GM21390 (cell line): ENCODE measurements at regions not wholly inside any gene's neighbourhood (a gene's known extent, or its start where the extent isn't known, plus 50 kb on each side); places are given as distances from the start of the nearest gene placed in this dataset.

Experiments
- ATAC-seq: cut with Tn5 transposase; IDR thresholded peaks from one replicate; pipeline ENCODE4 v1.9.1; 2021; ENCODE audit not compliant: unreplicated experiment

GRCh38 chr7:17512181-17512675 lies 213.8 kb downstream of the AHR start:
- ATAC-seq = no peak

- ATAC-seq = no peak
Measured at GRCh38 chr7:17516771-17517170, 218.3 kb downstream of the AHR start.

- no peak for ATAC-seq
Measured at GRCh38 chr7:17520941-17521340, 222.5 kb downstream of the AHR start.

- no peak for ATAC-seq
Measured at GRCh38 chr7:17521437-17521836, 223.0 kb downstream of the AHR start.

- no peak for ATAC-seq
Measured at GRCh38 chr7:17523813-17524739, 225.6 kb downstream of the AHR start.

- ATAC-seq = no peak
Measured at GRCh38 chr7:17524746-17525145, 226.3 kb downstream of the AHR start.

- ATAC-seq = no peak
Measured at GRCh38 chr7:17526621-17527020, 228.2 kb downstream of the AHR start.

GRCh38 chr7:17528636-17529035 lies 230.2 kb downstream of the AHR start:
- ATAC-seq = no peak

- no peak for ATAC-seq
Measured at GRCh38 chr7:17530244-17530643, 231.8 kb downstream of the AHR start.

GRCh38 chr7:17530741-17531421 lies 232.4 kb downstream of the AHR start:
- ATAC-seq = peak; percentile 82

- no peak for ATAC-seq
Measured at GRCh38 chr7:17532861-17533404, 234.5 kb downstream of the AHR start.

- ATAC-seq = no peak
Measured at GRCh38 chr7:17534348-17534747, 235.9 kb downstream of the AHR start.

GRCh38 chr7:17535776-17536175 lies 237.3 kb downstream of the AHR start:
- ATAC-seq = no peak

GRCh38 chr7:17544401-17544800 lies 245.9 kb downstream of the AHR start:
- ATAC-seq = no peak

- ATAC-seq = no peak
Measured at GRCh38 chr7:17545348-17545747, 246.9 kb downstream of the AHR start.

- no peak for ATAC-seq
Measured at GRCh38 chr7:17546189-17546588, 247.7 kb downstream of the AHR start.

- ATAC-seq = no peak
Measured at GRCh38 chr7:17546592-17546991, 248.1 kb downstream of the AHR start.

- ATAC-seq = no peak
Measured at GRCh38 chr7:17548014-17548653, 249.7 kb downstream of the AHR start.

- ATAC-seq = no peak
Measured at GRCh38 chr7:17549406-17549805, 251.0 kb downstream of the AHR start.

- ATAC-seq = no peak
Measured at GRCh38 chr7:17552373-17552772, 253.9 kb downstream of the AHR start.

- no peak for ATAC-seq
Measured at GRCh38 chr7:17552952-17553351, 254.5 kb downstream of the AHR start.
